AG09309 (cell line): ENCODE measurements at regions not wholly inside any gene's neighbourhood (a gene's known extent, or its start where the extent isn't known, plus 50 kb on each side); places are given as distances from the start of the nearest gene placed in this dataset.
"Not testable (repeated sequence)": the region's sequence is repeated elsewhere in the genome, so short reads cannot be mapped to it uniquely, and the experiment has no call there.

Experiments
- DNase-seq: peaks from one replicate; pipeline ENCODE4 v3.0.0-alpha.2; 2010; ENCODE audit warnings: low read depth
- H3K4me3 ChIP-seq: 2 replicates; pipeline ENCODE4 v1.5.1; 2011; ENCODE audit warnings: mild to moderate bottlenecking, low read depth, low read length, moderate library complexity; ENCODE audit not compliant: control insufficient read depth
- TF ChIP-seq, protein P1 (sequence below): IDR thresholded peaks from 2 replicates; pipeline ENCODE4 v1.5.1; 2011; ENCODE audit warnings: mild to moderate bottlenecking, low read depth, low read length, inconsistent platforms; ENCODE audit not compliant: insufficient read depth, control insufficient read depth; ENCODE audit errors: missing control alignments

GRCh38 chr9:87781331-87781730 lies 55.4 kb downstream of the CTSL start:
- DNase-seq = no peak
- TF ChIP-seq, protein P1, sequence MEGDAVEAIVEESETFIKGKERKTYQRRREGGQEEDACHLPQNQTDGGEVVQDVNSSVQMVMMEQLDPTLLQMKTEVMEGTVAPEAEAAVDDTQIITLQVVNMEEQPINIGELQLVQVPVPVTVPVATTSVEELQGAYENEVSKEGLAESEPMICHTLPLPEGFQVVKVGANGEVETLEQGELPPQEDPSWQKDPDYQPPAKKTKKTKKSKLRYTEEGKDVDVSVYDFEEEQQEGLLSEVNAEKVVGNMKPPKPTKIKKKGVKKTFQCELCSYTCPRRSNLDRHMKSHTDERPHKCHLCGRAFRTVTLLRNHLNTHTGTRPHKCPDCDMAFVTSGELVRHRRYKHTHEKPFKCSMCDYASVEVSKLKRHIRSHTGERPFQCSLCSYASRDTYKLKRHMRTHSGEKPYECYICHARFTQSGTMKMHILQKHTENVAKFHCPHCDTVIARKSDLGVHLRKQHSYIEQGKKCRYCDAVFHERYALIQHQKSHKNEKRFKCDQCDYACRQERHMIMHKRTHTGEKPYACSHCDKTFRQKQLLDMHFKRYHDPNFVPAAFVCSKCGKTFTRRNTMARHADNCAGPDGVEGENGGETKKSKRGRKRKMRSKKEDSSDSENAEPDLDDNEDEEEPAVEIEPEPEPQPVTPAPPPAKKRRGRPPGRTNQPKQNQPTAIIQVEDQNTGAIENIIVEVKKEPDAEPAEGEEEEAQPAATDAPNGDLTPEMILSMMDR = no peak
- H3K4me3 ChIP-seq = no peak overlapping the region

DNA sequence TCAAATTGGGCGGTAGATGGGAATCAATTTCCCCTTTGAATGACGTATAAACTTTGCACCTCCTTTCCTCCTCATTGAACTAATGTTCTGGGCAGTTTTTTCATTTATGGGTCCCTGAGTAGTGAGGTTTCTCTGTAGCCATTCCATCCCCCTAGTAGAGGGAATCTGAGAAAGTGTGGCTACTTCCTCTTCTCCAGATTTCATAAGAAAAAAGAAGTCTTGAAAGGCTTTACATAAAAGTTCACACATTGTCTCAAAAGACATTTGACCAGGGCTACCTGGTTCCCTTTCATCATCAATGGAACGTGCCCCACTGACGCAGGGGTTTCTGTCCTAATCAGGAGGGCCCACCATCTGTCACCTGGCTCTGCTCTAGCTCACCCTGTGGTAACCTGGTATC lies 57.3 kb downstream of the CTSL start:
- no peak overlapping the region for H3K4me3 ChIP-seq
- DNase-seq = no peak
- TF ChIP-seq, protein P1 = no peak

- not testable (repeated sequence) for DNase-seq, H3K4me3 ChIP-seq
Measured at GRCh38 chr9:87785315-87785970, 59.5 kb downstream of the CTSL start.

DNA sequence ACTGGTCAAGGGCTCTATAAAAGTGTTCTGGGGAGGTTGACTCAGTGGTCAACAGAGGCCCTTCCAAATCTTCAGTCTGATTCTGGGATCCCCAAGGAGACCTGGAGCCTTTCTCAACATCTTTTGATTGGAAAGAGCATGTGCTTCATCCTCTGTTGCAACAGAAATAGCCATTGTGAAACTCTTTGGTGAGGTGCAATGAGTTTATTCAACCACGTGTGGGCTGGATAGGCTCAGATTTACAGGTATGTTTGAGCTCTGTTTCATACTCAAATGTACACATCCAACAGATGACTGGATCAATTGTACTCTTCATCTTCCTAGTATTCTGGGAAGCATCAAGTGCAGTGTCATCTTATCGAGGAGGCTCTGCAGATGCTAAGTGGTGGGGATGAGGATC lies 60.5 kb downstream of the CTSL start:
- TF ChIP-seq, protein P1 = no peak
- no peak for DNase-seq

GRCh38 chr9:87786876-87787275 lies 61.0 kb downstream of the CTSL start:
- TF ChIP-seq, protein P1 = no peak
- no peak for DNase-seq
- H3K4me3 ChIP-seq = no peak overlapping the region

More for the DNA sequence above, 60.5 kb downstream of the CTSL start:
- no peak overlapping the region for H3K4me3 ChIP-seq

- TF ChIP-seq, protein P1 = no peak
- H3K4me3 ChIP-seq = no peak overlapping the region
- DNase-seq = no peak
Measured at GRCh38 chr9:87787735-87788134, 61.8 kb downstream of the CTSL start.

GRCh38 chr9:87792831-87793288 lies 66.9 kb downstream of the CTSL start:
- TF ChIP-seq, protein P1 = peak; percentile 53
- DNase-seq = peak; percentile 76
- no peak overlapping the region for H3K4me3 ChIP-seq
